ENCODE measurements at regions not wholly inside any gene's neighbourhood (a gene's known extent, or its start where the extent isn't known, plus 50 kb on each side); places are given as distances from the start of the nearest gene placed in this dataset.

DNA sequence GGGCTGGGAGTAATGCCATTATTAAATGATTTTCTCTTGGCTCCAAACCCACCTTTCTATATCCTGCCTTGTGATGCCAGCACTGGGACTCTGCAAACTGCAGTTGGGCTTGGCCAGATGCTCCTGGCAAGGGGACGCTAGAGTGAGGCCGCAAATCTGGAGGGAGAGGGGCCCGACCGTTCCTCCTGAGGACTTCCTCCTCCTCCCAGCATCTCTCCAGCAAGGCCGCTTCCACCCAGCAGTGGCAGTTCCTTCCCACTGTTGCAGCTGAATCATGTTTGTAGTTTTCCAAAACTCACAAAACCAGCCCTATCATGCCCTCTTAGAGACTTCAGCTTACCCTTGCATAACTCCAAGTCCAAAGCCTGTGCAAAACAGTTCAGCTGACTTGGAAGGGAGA lies 244.4 kb downstream of the FOXA2 start:
- H3K79me1 ChIP-seq (ENCODE audit: insufficient read depth, low read depth, low read length, poor library complexity, severe bottlenecking), result no peaks in the 10 kb centered on the region
- H4K5ac ChIP-seq (ENCODE audit: insufficient read length, low read depth, low read length), result no peak overlapping the region
- no peaks in the 10 kb centered on the region for H3K27me3 ChIP-seq (ENCODE audit: insufficient read depth, low read length)
- Mint-ChIP-seq H3K4me1 (peaks cover 6 to 11% of the 10 kb centered on the region in 2 experiments), H3K9me3 (no peaks in the 10 kb centered on the region; a peak in 1 of 5 replicates), H3K36me3 (ENCODE audit: insufficient read depth in 1 of 3, low read depth in 3 of 3) (no peaks in the 10 kb centered on the region), H3K27ac (no peak overlapping the region), H3K27me3 (ENCODE audit: low read depth) (peaks cover 65% of the 10 kb centered on the region), H3K4me3 (no peak overlapping the region)
- no peaks in the 10 kb centered on the region for H3K79me2 ChIP-seq (ENCODE audit: insufficient read depth, low read length)
- no peak overlapping the region for H2BK20ac ChIP-seq (ENCODE audit: low read depth, low read length, poor library complexity, severe bottlenecking)
- no peak overlapping the region for H4K91ac ChIP-seq (ENCODE audit: insufficient read length, low read depth, low read length)
- no peak overlapping the region for H2AK5ac ChIP-seq (ENCODE audit: insufficient read length, low read length)
- H4K8ac ChIP-seq (replicated peaks; ENCODE audit: insufficient read length, low read depth, low read length), result no peak overlapping the region
- no peak overlapping the region for H3K4ac ChIP-seq (ENCODE audit: low read depth, low read length)
- H3K4me1 ChIP-seq (ENCODE audit: insufficient read depth, low read length), result no peaks in the 10 kb centered on the region
- no peaks in the 10 kb centered on the region for H3K23me2 ChIP-seq (ENCODE audit: insufficient read length, low read depth, low read length, poor library complexity, severe bottlenecking)
- DNase-seq, result no peak
- no peak overlapping the region for H2BK12ac ChIP-seq (ENCODE audit: insufficient read length, low read depth, low read length)
- H3K4me2 ChIP-seq (ENCODE audit: insufficient read depth, insufficient read length, low read length), result no peak overlapping the region
- H3K18ac ChIP-seq (ENCODE audit: insufficient read length, low read depth, low read length), result no peak overlapping the region
- no peak overlapping the region for H2BK120ac ChIP-seq (ENCODE audit: low read depth, low read length, poor library complexity, severe bottlenecking)
- no peak overlapping the region for H3T11ph ChIP-seq (ENCODE audit: low read length)
- no peak overlapping the region for H2AFZ ChIP-seq (ENCODE audit: low read length)
- no CpG with 5 or more reads among the region's 5 CpGs for WGBS (ENCODE audit: extremely low coverage, insufficient read length, low lambda C conversion rate)
- H3K56ac ChIP-seq (ENCODE audit: insufficient read length, low read depth, low read length), result no peak overlapping the region
- no peak overlapping the region for H3K9ac ChIP-seq (ENCODE audit: extremely low read depth, insufficient read length, low read length)
- H2BK5ac ChIP-seq (ENCODE audit: insufficient read length, low read length), result no peak overlapping the region
- no peak overlapping the region for H3K27ac ChIP-seq (ENCODE audit: insufficient read length, low read depth, low read length)
- no peak for TF ChIP-seq CTCF (conservative IDR thresholded peaks at IDR 0.05)
- no peak overlapping the region for H3K14ac ChIP-seq (ENCODE audit: insufficient read depth, low read length)
- no peaks in the 10 kb centered on the region for H3K9me3 ChIP-seq (ENCODE audit: control insufficient read depth, low read depth, low read length)
- H3K23ac ChIP-seq (ENCODE audit: insufficient read length, low read depth, low read length), result no peak overlapping the region
- no peak overlapping the region; the same call in 1 of the 2 replicates for H2BK15ac ChIP-seq (ENCODE audit: low read depth, low read length)
- no peaks in the 10 kb centered on the region for H4K20me1 ChIP-seq (ENCODE audit: control insufficient read depth, insufficient read depth, insufficient read length)

Data from H9 (cell line).